NB4 (cell line): ENCODE measurements at regions not wholly inside any gene's neighbourhood (a gene's known extent, or its start where the extent isn't known, plus 50 kb on each side); places are given as distances from the start of the nearest gene placed in this dataset.

Experiments
- CTCF ChIP-seq: IDR thresholded peaks from one replicate; pipeline ENCODE4 v1.5.1; 2012; ENCODE audit warnings: low read depth, low read length
- MAX ChIP-seq: IDR thresholded peaks from 2 replicates; pipeline ENCODE4 v1.6.1; 2011; ENCODE audit warnings: low read depth, low read length
- MYC ChIP-seq: IDR thresholded peaks from 2 replicates; pipeline ENCODE4 v1.6.1; 2011; ENCODE audit warnings: low read depth, low read length
- POLR2A ChIP-seq: IDR thresholded peaks from 2 replicates; pipeline ENCODE4 v1.6.1; 2011; ENCODE audit warnings: mild to moderate bottlenecking; ENCODE audit not compliant: insufficient read length; ENCODE audit errors: extremely low read depth

GRCh38 chr4:123127875-123128274, 205.5 kb upstream of the NUDT6 start:
- TF ChIP-seq CTCF = no peak
- TF ChIP-seq POLR2A = no peak
- no peak for TF ChIP-seq MYC
- TF ChIP-seq MAX = no peak
